ENCODE measurements at regions not wholly inside any gene's neighbourhood (a gene's known extent, or its start where the extent isn't known, plus 50 kb on each side); places are given as distances from the start of the nearest gene placed in this dataset.

- no peaks in the 10 kb centered on the region for H4K20me1 ChIP-seq (ENCODE audit: insufficient read depth)
- TF ChIP-seq RFX5 (IDR thresholded peaks at IDR 0.05; ENCODE audit: low read length) (no peak), NRF1 (IDR thresholded peaks at IDR 0.05; ENCODE audit: low read depth, low read length) (no peak), MXI1 (IDR thresholded peaks at IDR 0.05; ENCODE audit: low read depth, low read length) (no peak), SIN3A (IDR thresholded peaks at IDR 0.05; ENCODE audit: borderline replicate concordance, low read depth, low read length) (no peak), MEF2A (IDR thresholded peaks at IDR 0.05; ENCODE audit: borderline replicate concordance, low read depth) (no peak), TAF1 (IDR thresholded peaks at IDR 0.05; ENCODE audit: borderline replicate concordance, low read depth, low read length) (no peak), EP300 (IDR thresholded peaks at IDR 0.05; ENCODE audit: borderline replicate concordance in 1 of 2, low read depth in 1 of 2, low read length in 1 of 2) (no peak), MAX (IDR thresholded peaks at IDR 0.05; ENCODE audit: low read depth) (no peak), PBX3 (IDR thresholded peaks at IDR 0.05) (no peak), FOSL2 (IDR thresholded peaks at IDR 0.05; ENCODE audit: borderline replicate concordance, low read depth) (no peak), YY1 (IDR thresholded peaks at IDR 0.05; ENCODE audit: low read depth) (no peak)
- TF ChIP-seq, protein P1, sequence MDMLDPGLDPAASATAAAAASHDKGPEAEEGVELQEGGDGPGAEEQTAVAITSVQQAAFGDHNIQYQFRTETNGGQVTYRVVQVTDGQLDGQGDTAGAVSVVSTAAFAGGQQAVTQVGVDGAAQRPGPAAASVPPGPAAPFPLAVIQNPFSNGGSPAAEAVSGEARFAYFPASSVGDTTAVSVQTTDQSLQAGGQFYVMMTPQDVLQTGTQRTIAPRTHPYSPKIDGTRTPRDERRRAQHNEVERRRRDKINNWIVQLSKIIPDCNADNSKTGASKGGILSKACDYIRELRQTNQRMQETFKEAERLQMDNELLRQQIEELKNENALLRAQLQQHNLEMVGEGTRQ (IDR thresholded peaks at IDR 0.05; ENCODE audit: borderline replicate concordance, low read depth, low read length) = no peak
- H3F3A ChIP-seq (replicated peaks; ENCODE audit: insufficient read depth) = no peaks in the 10 kb centered on the region
- H3K79me2 ChIP-seq (ENCODE audit: insufficient read depth) = no peaks in the 10 kb centered on the region
- no peaks in the 10 kb centered on the region for H3K27me3 ChIP-seq (ENCODE audit: insufficient read depth)
- no peak overlapping the region for H3K9ac ChIP-seq
- ChIA-PET POLR2A (no interaction called here), CTCF (no interaction called here)
- no peak for DNase-seq
- H3K4me3 ChIP-seq (ENCODE audit: low read depth in 2 of 2, low read length in 1 of 2) = no peak overlapping the region
- WGBS (ENCODE audit: low lambda C conversion rate) = 10% methylated on average over 3 of the region's 3 CpGs
- H3K4me2 ChIP-seq = no peak overlapping the region
- H2AFZ ChIP-seq (ENCODE audit: low read depth) = no peak overlapping the region
- H3K4me1 ChIP-seq (ENCODE audit: control insufficient read depth in 1 of 2, insufficient read depth in 2 of 2, low read depth in 1 of 2, low read length in 1 of 2) = no peaks in the 10 kb centered on the region
- no peaks in the 10 kb centered on the region for H3K36me3 ChIP-seq (replicated peaks in 1 of 2; ENCODE audit: control insufficient read depth in 1 of 2, insufficient read depth in 2 of 2, low read length in 1 of 2)
- no peak overlapping the region for H3K27ac ChIP-seq (ENCODE audit: low read depth in 2 of 2, low read length in 1 of 2)
- H3K9me2 ChIP-seq = no peaks in the 10 kb centered on the region
- no peaks in the 10 kb centered on the region for H3K9me3 ChIP-seq
Measured at GRCh38 chr14:43041207-43041606, 1434.5 kb downstream of the LRFN5 start.

DNA sequence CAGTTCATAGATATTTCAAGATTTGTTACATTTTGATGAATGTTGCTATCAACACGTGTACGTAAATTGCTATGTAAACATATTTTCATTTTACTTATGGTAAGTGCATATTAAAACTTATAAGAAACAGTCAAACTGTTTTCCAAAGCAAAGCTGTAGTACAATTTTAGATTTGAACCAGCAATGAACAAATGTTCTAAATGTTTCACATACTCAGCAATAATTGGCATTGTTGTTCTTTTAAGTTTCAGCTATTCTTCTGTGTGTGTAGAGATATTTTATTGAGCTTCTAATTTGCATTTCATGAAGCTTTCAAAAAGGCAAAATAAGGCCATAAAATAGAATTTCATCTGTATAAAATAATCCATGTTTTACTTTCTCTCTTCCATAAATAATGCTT is 1433.2 kb downstream of the LRFN5 start:
- DNase-seq = no peak
- ChIA-PET CTCF (no interaction called here), POLR2A (no interaction called here)
- H3K4me1 ChIP-seq (ENCODE audit: control insufficient read depth in 1 of 2, insufficient read depth in 2 of 2, low read depth in 1 of 2, low read length in 1 of 2) = no peaks in the 10 kb centered on the region
- H3K27ac ChIP-seq (ENCODE audit: low read depth in 2 of 2, low read length in 1 of 2) = no peak overlapping the region
- H2AFZ ChIP-seq (ENCODE audit: low read depth) = no peak overlapping the region
- H3K79me2 ChIP-seq (ENCODE audit: insufficient read depth) = no peaks in the 10 kb centered on the region
- H3K4me3 ChIP-seq (ENCODE audit: low read depth in 2 of 2, low read length in 1 of 2) = no peak overlapping the region
- no peak overlapping the region for H3K4me2 ChIP-seq
- no peaks in the 10 kb centered on the region for H3K36me3 ChIP-seq (replicated peaks in 1 of 2; ENCODE audit: control insufficient read depth in 1 of 2, insufficient read depth in 2 of 2, low read length in 1 of 2)
- H4K20me1 ChIP-seq (ENCODE audit: insufficient read depth) = no peaks in the 10 kb centered on the region
- TF ChIP-seq RXRA (IDR thresholded peaks at IDR 0.05; ENCODE audit: borderline replicate concordance, low read depth) (no peak), MXI1 (IDR thresholded peaks at IDR 0.05; ENCODE audit: low read depth, low read length) (no peak), YY1 (IDR thresholded peaks at IDR 0.05; ENCODE audit: low read depth) (no peak), EP300 (IDR thresholded peaks at IDR 0.05; ENCODE audit: borderline replicate concordance in 1 of 2, low read depth in 1 of 2, low read length in 1 of 2) (no peak), GABPA (IDR thresholded peaks at IDR 0.05; ENCODE audit: low read depth) (no peak), CTCF (IDR thresholded peaks at IDR 0.05) (no peak), USF1 (IDR thresholded peaks at IDR 0.05; ENCODE audit: borderline replicate concordance, low read depth) (no peak), IRF3 (IDR thresholded peaks at IDR 0.05; ENCODE audit: low read depth, low read length) (no peak), FOXJ3 (CRISPR knock-in tag; IDR thresholded peaks at IDR 0.05) (no peak), RFX5 (IDR thresholded peaks at IDR 0.05; ENCODE audit: low read length) (no peak), EZH2phosphoT487 (IDR thresholded peaks at IDR 0.05; ENCODE audit: borderline replicate concordance, low read depth) (no peak), SIN3A (IDR thresholded peaks at IDR 0.05; ENCODE audit: borderline replicate concordance, low read depth, low read length) (no peak)
- H3K9me2 ChIP-seq = no peaks in the 10 kb centered on the region
- 25% methylated on average over 2 of the region's 2 CpGs for WGBS (ENCODE audit: low lambda C conversion rate)
- H3K27me3 ChIP-seq (ENCODE audit: insufficient read depth) = no peaks in the 10 kb centered on the region
- no peak overlapping the region for H3K9ac ChIP-seq
- H3F3A ChIP-seq (replicated peaks; ENCODE audit: insufficient read depth) = no peaks in the 10 kb centered on the region
- no peaks in the 10 kb centered on the region for H3K9me3 ChIP-seq

All from SK-N-SH (cell line).